ENCODE measurements at regions not wholly inside any gene's neighbourhood (a gene's known extent, or its start where the extent isn't known, plus 50 kb on each side); places are given as distances from the start of the nearest gene placed in this dataset.

DNA sequence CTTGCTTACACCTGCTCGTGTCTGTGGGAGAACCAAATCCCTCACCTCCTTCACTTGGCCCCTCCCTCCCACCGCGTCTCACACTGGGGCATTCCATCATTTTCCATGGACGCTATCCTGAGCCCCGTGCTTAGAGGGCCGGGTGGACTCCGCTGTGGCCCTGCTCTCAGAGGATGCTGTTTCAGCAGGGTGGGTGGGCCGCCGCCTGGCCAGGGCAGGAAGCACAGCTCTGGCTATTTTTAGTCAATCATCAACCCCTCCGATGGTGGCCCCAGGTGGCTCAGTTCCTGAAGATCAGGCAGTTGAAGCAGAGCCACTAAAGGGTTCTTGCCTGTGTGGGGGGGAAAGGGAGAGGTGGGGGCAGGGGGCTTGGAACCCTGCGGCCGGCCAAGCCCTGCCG, 230.3 kb downstream of the ENGASE start:
- DNase-seq = no peak

- no peak for DNase-seq
Observed at GRCh38 chr17:79303641-79304205, 229.1 kb downstream of the ENGASE start.

GRCh38 chr17:79301469-79301868, 226.8 kb downstream of the ENGASE start:
- DNase-seq = no peak

GRCh38 chr17:79299349-79299748, 224.7 kb downstream of the ENGASE start:
- no peak for DNase-seq

- no peak for DNase-seq
Observed at GRCh38 chr17:79298799-79299198, 224.2 kb downstream of the ENGASE start.

GRCh38 chr17:79296243-79296642, 221.6 kb downstream of the ENGASE start:
- DNase-seq = no peak

DNA sequence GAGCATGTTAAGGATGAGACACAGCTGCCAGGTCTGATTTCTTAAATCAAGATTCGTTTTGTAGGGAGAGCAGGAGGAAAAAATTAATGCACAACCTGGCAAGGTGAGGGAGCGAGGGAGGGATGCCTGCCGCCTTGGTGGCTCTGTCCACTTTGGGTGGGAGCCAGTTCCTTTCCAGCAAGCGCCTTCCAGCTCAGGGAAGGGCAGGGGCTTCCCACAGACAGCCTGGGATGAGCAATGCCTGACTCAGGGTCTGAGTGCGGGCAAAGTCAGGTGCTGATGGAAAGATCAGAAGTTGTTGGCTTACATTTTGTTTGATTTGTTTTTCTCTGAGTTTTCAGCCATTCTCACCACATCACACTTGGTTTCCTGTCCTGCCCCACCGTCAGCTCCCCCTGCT, 220.7 kb downstream of the ENGASE start:
- DNase-seq = no peak

GRCh38 chr17:79294459-79295071, 219.9 kb downstream of the ENGASE start:
- DNase-seq = no peak

DNA sequence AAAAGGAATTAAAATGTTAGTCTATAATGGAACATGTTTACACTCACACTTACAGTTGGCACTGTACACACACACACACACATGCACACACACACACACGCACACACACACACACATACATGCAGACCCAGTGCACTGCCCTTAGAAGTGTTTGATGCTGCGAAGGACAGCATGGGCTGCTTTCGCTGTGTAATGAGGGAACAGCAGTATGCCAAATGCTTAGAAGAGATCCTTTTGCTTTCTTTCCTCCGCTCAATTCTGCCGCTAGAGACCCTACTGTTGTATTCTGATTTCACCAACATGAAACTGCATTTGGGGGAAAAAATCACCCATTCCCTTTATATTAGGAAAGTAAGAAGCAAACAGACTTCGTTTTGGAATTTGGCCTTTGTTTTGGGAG, 217.9 kb downstream of the ENGASE start:
- no peak for DNase-seq

DNA sequence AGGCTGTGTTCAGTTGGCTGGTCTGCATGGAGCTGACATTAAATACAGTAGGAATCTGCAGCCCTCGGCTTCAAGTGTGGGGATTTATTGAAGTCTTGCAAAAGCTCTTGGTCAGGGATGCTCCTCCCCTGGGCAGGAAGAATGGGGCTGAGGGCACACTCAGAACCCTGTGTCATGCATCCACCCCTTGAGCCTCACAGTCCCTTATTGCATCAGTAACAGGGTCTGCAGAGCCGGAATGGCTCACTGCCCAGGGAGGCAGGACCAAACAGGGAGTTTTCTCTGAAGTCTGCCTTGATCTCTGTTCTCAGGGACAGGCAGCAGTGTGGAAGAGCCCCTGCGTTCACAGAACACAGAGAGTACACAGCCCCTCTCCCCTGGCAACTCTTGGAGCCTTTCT, 216.8 kb downstream of the ENGASE start:
- no peak for DNase-seq

- no peak for DNase-seq
Observed at GRCh38 chr17:79290726-79291125, 216.1 kb downstream of the ENGASE start.

- no peak for DNase-seq
Observed at GRCh38 chr17:79288950-79289349, 214.3 kb downstream of the ENGASE start.

GRCh38 chr17:79286440-79286839, 211.8 kb downstream of the ENGASE start:
- no peak for DNase-seq

GRCh38 chr17:79285973-79286372, 211.3 kb downstream of the ENGASE start:
- no peak for DNase-seq

DNA sequence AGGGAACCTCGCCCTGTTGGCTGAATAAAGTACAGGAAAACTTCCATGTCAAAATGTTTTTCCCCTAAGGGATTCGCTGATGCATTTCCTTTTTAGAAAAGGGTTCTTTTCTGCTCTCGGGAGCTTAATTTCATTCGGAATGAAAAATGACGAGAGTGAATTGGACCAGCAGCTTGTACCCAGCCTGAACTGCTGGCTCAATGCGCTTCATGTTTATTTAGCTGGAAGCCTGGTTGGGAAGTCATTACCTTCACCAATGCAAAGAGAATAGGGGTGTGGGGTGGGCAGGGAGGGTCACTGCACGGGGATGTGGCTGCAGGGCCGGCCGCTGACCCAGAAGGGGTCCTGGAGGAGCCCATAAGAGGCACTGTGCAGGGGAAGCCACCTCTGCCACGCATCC, 207.7 kb downstream of the ENGASE start:
- DNase-seq = no peak

DNA sequence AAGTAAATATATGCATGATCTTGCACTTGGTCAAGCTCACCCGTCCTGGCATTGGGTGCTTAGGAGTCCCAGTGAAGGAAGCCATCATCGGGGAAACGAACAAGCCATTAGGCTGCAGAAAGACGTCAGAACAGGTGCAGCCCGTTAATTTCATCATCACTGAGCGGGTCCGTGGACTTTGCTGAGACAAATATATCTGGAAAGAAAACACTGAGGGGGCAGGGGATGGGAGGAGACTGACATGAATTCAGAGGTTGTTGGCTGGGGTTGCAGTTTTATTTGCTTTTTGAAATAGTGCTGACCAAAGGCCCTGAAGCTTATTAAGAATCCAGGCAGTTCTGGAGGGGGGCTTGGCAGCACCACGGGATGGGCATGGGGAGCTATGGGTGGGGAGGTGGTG, 207.2 kb downstream of the ENGASE start:
- DNase-seq = no peak

GRCh38 chr17:79280866-79281572, 206.4 kb downstream of the ENGASE start:
- no peak for DNase-seq

DNA sequence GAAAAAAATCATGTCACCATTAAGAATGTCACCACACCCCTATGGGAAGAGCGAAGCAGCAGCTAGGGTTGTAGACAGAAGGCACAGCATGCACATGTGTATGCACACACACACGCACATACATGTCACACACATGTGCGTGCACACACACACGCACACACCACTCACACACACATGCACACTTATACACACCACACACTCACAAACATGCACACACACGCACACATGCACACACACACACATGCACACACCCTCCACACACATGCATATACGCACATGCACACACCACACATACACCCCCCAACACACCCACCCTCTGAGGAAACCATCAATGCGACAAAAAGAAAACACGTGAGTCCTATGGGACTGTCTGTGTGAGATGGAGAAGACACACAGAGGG, 205.4 kb downstream of the ENGASE start:
- no peak for DNase-seq

- no peak for DNase-seq
Observed at GRCh38 chr17:79279320-79279719, 204.7 kb downstream of the ENGASE start.

GRCh38 chr17:79276821-79277220, 202.2 kb downstream of the ENGASE start:
- DNase-seq = no peak

GRCh38 chr17:79273660-79274059, 199.0 kb downstream of the ENGASE start:
- no peak for DNase-seq

- no peak for DNase-seq
Observed at GRCh38 chr17:79272666-79273219, 198.1 kb downstream of the ENGASE start.

DNA sequence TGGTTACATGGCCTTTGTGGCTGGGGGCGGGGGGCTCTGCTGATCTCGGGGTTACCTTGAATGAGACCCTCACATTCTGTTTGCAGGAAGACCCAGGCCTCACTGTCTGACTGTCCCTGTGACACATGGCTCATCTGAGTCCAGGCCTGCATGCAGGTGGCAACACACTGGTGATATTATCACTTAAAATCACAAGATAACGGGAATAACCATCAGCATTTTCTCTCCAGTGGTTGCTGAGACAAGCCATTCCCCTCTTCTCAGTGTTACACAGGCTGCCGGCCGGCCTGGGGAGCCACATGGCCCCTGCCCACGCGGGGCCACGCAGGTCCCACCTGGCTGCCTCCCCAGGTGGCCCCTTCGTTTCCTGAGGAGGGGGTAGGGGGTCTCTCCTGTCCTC, 197.6 kb downstream of the ENGASE start:
- no peak for DNase-seq

GRCh38 chr17:79269620-79270019, 195.0 kb downstream of the ENGASE start:
- no peak for DNase-seq
